NCI-H1092 treated with DMSO at 0.1 percent for 48 hours (cell line): ENCODE measurements at regions not wholly inside any gene's neighbourhood (a gene's known extent, or its start where the extent isn't known, plus 50 kb on each side); places are given as distances from the start of the nearest gene placed in this dataset.

Experiments used
- DNase-seq: peaks from one replicate; lab custom pipeline; 2025; lab: John Stamatoyannopoulos, UW

- no peak for DNase-seq
These were observed 74.9 kb downstream of the MIAT start for GRCh38 chr22:26732284-26732683.

DNA sequence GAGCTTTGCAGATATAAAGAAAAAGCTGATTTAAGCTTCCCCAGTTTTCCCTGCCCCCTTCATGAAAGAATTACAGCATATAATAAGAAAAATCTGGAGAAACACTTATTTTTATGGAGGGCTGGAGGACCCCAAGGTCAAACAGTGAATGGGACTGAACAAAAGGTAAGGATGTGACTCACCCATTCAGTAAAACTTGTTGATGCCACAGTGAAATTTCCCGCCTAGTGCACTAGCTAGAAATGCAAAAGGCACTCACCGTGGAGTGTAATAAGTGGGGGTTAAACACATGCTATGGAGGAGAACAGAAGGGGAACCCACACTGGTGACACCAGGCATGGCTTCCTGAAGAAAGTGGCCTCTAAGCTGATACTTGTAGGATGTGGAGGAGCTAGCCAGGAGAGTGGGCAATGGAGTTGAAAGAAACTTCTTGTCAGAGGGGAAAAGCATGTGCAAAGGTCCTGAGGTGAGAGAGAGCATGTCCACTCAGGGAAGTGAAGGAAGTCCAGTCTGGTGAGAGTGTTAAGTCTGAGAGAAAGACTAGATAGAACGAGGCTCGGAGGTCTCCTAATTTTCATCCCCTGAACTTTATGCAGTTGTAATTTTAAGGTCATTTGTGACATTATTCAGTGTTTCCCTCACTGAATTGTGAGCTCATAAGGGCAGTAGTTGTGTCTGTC lies 77.1 kb downstream of the MIAT start:
- DNase-seq, result no peak

DNA sequence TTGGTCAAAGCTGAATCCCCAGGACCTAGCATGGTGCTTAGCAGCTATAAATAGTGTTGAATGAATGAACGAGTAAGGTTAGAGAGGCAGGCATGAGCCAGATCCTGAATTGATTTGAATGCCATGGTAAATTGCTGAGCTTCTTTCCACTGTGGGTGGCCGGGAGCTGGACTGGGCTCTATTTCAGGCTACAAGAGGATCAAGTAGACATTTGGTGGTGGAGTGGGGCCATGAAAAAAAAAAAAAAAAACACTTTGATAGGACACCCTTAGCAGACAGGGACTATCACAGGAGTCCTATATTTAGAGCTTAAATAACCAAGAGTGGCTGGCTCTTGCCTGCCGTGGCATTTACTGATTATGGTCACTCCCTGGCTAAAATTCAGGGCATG lies 77.6 kb downstream of the MIAT start:
- no peak for DNase-seq

GRCh38 chr22:26737262-26737661 lies 79.9 kb downstream of the MIAT start:
- DNase-seq, result no peak

DNA sequence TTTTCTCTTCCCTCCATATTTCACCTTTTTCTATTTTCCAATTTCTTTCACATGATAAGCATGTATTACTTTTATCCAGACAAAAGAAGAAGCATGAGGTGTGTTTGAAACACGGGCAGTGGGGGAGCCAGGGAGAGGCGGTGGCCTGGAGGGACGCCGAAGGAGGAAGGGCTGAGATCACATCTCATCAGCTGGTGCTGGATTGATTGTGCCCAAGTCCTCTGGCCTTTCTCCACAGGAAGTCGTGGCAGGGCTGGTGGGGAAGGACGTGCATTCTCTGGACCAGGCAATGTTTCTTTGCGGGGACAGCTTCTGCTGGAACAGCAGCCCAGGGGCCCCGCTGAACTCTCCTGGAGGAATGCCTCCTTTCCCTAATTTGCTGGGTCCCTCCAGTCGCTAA lies 82.9 kb downstream of the MIAT start:
- no peak for DNase-seq

DNA sequence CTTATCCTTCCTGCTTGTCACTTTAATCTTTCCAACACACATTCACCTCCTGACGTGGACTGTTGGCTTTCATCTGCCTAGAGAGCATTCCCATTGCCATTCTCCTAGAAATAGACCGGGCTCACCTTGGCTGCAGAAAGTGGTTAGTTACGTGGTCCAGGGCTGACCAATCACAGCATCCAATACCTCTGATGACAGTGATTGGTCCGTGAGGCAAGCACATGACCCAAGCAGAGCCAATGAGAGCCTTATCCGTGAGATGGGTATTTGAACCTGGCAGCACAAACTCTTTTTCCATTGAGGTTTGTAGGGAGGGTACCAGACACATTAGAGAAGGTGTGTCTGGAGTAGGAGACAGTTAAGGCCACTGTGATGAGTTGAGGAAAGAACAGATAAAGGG lies 85.8 kb downstream of the MIAT start:
- DNase-seq, result no peak

DNA sequence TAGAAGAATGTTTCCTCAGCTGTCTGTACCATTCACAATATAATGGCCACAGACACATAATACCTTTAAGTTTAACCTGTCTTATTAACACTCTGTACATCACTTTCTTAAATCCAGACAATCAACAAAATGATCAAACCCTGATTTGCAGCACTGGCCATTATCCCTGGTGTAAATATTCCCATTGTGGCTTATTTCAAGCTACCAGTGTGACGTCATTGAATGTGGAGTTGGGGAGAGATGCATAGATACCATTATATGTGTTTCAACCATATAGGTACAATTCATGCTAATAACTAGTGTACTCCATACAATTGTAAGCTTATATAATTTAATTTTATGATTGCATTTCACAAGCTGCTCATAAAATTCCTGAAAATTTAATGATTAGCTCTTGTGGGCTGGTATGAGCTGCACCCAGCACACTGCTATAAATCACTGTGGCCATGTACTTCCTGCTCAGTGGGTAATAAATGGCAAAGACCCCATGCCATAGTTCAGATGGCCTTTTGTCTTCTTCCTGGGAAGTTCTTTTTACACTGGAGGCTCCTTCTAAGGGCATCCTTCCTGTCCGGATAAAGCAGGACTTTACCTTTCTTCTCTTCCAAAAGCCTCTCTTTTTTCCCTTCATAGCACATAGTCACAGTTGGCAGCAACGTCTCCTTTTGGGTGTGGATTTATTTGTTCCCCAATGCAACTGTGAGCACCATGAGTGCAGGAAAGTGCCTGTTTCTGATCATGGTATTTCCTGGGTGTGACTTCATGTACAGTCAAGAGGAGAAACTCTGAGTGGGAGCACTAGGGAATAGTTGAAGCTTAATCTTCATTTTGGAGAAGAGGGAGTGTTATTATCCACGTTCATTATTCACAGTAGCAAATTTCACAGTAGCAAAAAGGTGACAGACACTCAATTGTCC lies 87.8 kb downstream of the MIAT start:
- no peak for DNase-seq

GRCh38 chr22:26746311-26746710 lies 88.9 kb downstream of the MIAT start:
- no peak for DNase-seq

DNA sequence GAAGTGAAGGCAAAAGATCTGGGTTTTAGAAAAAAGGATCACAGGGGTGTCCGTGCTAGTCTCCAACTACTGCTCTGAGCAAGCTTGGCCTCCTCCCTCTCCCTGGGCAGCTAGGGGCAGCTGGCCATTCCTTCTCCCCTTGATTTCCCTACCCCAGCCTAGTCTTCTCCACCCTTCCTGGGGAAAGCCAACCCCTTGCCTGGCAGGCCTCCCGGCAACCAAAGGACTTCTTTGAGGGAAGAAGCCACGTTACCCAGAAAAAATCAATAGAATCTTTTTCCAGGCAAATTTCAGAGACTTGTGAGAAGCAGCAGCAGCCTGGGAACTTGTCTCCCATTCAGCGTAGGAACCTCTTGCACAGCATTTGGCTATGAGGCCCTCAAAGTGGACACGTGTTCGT lies 91.5 kb downstream of the MIAT start:
- no peak for DNase-seq

DNA sequence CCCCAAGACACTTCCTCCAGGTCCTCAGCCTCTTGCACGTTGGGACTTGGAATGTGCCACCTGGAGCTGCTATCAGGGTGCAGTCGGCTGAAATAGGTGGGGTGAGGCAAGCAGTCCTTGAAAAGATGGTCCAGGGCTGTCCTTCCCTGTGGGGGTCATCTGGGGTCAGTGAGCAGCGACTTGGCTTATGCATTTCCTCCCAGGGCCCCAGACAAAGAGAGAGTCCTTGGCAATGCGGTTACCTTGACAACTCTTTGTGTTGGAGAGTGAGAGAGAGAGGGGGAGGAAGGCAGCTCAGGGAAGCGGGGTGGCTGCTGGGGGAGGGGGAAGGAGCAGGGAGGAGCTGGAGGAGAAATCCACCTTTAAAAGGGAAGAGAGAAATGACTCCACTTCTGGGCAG lies 93.8 kb downstream of the MIAT start:
- DNase-seq, result peak; percentile 3

- DNase-seq, result no peak
These were observed 95.9 kb downstream of the MIAT start for GRCh38 chr22:26753125-26753862.

- DNase-seq, result peak; percentile 52
These were observed 99.4 kb downstream of the MIAT start for GRCh38 chr22:26756675-26757293.

- no peak for DNase-seq
These were observed 100.1 kb downstream of the MIAT start for GRCh38 chr22:26757496-26757895.

DNA sequence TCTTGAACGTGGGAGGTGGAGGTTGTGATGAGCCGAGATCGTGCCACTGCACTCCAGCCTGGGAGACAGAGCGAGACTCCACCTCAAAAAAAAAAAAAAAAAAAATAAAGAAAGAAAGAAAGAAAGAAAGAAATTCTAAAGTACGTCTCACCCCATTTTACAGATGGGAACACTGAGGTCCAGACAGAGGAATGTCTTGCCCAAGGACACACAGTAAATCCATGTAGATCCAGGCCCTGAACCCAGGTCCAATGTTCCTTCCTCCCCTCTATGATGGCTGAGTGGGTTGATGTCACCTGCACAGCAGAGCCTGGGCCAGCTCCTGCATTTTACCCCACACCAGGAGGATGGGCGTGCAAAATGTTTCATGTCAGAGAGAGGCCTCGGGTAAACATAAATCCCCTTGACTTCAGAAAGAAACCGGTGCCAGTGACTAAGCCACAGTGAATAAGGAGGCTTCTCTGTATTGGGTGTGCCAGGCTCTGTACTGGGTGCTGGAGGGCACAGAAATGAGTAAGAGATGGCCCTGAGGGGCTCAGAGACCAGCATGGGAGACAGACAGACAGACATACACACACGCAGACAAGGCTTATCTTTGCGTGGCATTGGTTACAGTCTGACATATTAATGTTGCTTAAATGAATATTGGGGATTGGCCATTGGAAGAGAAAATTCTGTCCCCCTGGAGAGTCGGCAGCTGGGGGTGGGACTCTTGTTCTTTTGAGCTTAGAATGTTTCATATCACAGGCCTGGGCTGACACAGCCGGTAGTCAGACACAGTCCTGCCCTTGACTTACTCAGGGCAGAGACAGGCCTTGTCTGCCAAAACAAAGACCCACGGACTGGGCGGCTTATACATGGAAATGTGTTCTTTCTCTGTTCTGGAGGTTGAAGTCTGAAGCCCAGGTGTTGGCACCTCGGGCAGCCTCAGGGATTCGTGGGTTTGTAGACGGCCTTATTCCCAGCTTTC lies 105.4 kb downstream of the MIAT start:
- no peak for DNase-seq

GRCh38 chr22:26763633-26764361 lies 106.4 kb downstream of the MIAT start:
- DNase-seq, result peak; percentile 79

DNA sequence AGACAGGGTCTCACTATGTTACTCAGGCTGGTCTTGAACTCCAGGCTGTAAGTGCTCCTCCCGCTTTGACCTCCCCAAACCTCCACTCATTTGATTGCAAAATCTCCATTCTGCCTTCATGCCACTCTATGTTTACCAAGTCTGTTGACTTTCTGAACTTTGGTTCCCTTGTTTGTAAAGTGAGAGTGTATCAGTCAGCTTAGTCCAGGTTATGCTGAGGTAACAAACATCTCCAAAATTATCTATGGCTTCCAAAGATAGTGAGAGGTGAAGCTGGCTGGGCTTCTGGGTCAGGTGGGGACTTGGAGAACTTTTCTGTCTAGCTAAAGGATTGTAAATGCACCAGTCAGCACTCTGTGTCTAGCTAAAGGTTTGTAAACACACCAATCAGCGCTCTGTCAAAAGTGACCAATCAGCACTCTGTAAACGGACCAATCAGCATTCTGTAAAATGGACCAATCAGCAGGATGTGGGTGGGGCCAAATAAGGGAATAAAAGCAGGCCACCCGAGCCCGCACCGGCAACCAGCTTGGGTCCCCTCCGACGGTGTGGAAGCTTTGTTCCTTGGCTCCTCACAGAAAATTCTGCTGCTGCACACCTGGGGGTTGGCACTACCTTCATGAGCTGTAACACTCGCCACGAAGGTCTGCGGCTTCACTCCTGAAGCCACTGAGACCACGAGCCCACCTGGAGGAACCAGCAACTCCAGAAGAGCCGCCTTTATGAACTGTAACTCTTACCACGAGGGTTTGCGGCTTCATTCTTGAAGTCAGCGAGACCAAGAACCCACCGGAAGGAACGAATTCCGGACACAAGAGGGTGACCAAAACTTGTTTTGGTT lies 109.3 kb downstream of the MIAT start:
- DNase-seq, result no peak

DNA sequence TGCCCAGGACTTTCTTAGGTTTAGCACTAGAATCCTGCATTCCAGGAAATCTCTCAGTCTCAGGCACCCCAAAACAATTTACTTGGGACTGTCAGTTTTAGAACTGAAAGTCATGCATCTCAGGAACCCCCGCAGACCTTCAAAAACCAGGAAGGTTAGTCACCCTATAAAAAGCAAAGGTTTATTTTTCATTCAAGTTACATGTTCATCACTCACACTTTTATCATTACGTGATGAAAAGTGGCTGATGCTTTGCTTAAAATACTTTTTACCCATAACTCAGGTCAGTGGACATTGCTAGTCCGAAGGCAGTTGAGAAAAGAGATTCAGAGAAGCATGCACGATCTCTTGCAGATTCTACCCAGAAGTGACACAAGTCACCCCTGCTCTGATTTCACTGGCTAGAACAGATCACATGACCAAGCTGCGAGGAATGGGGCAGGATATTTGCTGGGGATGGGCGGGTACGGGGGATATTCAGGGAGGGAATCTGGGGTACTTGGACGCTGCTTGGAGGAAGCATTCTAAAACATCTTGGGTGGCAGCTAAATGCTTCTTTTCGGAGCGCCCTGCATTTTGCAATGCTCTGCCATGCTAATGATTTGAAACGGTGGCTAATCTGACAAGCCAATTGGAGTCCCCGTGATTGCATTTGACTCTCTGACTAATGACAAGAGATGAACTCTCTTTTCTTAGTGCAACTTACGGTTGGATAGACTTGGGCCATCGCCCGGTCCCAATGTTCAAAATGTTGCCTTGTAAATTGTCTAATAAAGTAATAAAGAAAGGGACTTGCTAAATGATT lies 110.2 kb downstream of the MIAT start:
- DNase-seq, result no peak

DNA sequence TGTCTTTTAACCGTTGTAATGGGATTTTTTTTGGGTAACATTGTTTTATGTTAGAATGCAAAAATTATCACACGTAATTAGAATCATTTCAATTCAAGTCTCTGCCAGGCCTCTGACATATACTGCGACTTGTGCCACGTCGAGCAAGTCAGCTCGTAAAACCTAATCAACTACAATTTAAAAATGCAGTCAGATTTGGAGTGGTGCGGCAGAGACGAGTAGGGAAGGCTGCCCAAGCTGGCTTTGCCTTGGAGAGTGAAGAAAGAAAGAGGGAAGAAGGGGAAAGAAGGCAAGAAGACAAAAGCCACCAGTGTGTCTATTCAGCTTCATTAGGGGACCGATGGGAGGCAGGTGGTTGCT lies 110.7 kb downstream of the MIAT start:
- no peak for DNase-seq

DNA sequence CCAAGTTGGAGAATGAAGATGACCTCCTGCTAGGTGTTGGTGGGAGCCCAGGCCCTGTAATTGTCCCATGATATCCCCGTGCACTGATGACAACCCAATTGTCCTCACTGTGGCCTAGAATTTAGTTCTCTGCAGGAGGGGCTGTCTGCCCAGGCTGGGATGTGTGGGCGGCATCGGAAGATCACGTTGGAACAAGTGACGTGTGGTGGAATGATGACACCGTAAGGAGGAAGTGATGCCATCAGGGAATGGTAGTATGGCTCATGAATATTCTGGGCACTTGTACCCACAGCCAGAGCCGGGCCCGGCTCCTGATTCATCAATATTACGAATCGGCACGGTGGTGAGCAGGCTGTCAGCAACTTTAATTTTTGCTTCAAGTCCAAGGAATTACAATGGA lies 111.6 kb downstream of the MIAT start:
- no peak for DNase-seq
